Ascending aorta (tissue), 2 donors: ENCODE measurements at regions not wholly inside any gene's neighbourhood (a gene's known extent, or its start where the extent isn't known, plus 50 kb on each side); places are given as distances from the start of the nearest gene placed in this dataset.

Source experiments
- DNase-seq, 2 donors: peaks; one replicate each; pipeline ENCODE4 v3.0.0-alpha.2; 2019; ENCODE audit warnings: low spot score in 2 of 2
- H3K27ac ChIP-seq, 2 donors: fragments of 200-600 bp; sonication (generic); one replicate each; pipeline ENCODE4 v1.5.1; 2016 to 2017; ENCODE audit warnings: mild to moderate bottlenecking in 1 of 2
- H3K27me3 ChIP-seq: fragments of 200-600 bp; sonication (generic); one replicate; pipeline ENCODE4 v1.5.1; 2017
- H3K36me3 ChIP-seq, 2 donors: fragments of 200-600 bp; sonication (generic); one replicate each; pipeline ENCODE4 v1.5.1; 2016
- H3K4me1 ChIP-seq, 2 donors: fragments of 200-600 bp; sonication (generic); one replicate each; pipeline ENCODE4 v1.5.1; 2016 to 2017; ENCODE audit warnings: mild to moderate bottlenecking in 1 of 2
- H3K4me3 ChIP-seq, 2 donors: fragments of 200-600 bp; sonication (generic); one replicate each; pipeline ENCODE4 v1.5.1; 2016 to 2017; ENCODE audit warnings: mild to moderate bottlenecking in 1 of 2
- H3K9me3 ChIP-seq, 2 donors: fragments of 200-600 bp; sonication (generic); one replicate each; pipeline ENCODE4 v1.5.1; 2016
- intact Hi-C: fragments of 100-400 bp; cut with DNase I; formaldehyde crosslinking; loops from one replicate; pipeline ENCODE4 v1.15.1; 2023
- TF ChIP-seq, protein P1 (sequence below), 3 experiments: fragments of 200-600 bp in 2 of 3; fragments of 450-650 bp in 1 of 3; sonication (generic) in 2 of 3; IDR thresholded peaks; one replicate each; pipeline ENCODE4 v1.5.1; 2016 to 2019; ENCODE audit warnings: antibody characterized with exemption in 3 of 3, mild to moderate bottlenecking in 1 of 3, moderate library complexity in 1 of 3

DNA sequence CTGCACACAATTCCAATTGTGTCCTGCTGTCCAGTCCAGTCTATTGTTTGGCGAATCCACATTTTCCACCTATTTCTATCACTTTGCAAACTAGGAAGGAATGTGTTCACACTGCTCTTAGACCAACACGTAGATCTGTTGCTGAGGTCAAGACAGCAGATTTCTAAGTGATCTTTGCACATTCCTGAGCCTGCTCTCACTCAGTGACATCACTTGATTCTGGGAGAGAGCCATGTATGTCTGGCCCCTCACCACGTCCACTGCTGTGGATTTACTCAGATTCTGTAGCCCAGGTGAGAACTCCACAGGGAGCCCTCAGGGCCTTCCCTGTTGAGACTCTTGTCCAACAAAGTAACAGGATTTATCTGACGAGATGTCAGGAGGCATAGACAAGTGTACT is 317.2 kb downstream of the TSN start:
- no peak for DNase-seq
- H3K4me1 ChIP-seq: no peaks in the 10 kb centered on the region
- H3K36me3 ChIP-seq: no peaks in the 10 kb centered on the region
- no peak overlapping the region for H3K27ac ChIP-seq
- no peak overlapping the region for H3K4me3 ChIP-seq
- H3K9me3 ChIP-seq: no peaks in the 10 kb centered on the region
- TF ChIP-seq, protein P1, sequence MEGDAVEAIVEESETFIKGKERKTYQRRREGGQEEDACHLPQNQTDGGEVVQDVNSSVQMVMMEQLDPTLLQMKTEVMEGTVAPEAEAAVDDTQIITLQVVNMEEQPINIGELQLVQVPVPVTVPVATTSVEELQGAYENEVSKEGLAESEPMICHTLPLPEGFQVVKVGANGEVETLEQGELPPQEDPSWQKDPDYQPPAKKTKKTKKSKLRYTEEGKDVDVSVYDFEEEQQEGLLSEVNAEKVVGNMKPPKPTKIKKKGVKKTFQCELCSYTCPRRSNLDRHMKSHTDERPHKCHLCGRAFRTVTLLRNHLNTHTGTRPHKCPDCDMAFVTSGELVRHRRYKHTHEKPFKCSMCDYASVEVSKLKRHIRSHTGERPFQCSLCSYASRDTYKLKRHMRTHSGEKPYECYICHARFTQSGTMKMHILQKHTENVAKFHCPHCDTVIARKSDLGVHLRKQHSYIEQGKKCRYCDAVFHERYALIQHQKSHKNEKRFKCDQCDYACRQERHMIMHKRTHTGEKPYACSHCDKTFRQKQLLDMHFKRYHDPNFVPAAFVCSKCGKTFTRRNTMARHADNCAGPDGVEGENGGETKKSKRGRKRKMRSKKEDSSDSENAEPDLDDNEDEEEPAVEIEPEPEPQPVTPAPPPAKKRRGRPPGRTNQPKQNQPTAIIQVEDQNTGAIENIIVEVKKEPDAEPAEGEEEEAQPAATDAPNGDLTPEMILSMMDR (IDR thresholded peaks at IDR 0.05): no peak
- H3K27me3 ChIP-seq: no peaks in the 10 kb centered on the region
- intact Hi-C loops: no loop called here

DNA sequence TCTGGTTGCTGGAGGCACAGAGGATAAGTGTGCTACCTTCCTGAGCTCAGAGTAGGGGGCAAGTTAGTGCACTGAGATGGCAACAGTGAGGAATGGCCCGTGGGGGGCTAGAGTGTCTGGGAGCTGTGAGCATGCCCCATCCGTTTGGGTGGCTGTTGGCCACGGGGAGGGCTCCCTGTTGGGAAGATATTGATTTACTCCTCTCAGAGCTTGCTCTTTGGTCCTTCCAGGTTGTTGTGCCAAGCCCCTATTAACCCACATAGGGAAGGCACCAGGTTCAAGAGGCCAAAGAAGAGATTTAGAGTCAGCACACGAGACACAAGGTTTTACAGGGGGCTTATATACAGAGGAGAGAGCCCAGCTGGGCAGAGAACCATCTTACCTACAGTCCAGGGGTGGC is 318.8 kb downstream of the TSN start:
- TF ChIP-seq, protein P1 (IDR thresholded peaks at IDR 0.05): no peak
- DNase-seq: no peak
- intact Hi-C loops: no loop called here
- no peaks in the 10 kb centered on the region for H3K4me1 ChIP-seq
- no peaks in the 10 kb centered on the region for H3K36me3 ChIP-seq
- no peaks in the 10 kb centered on the region for H3K9me3 ChIP-seq
- H3K27ac ChIP-seq: no peak overlapping the region
- no peak overlapping the region for H3K4me3 ChIP-seq
- H3K27me3 ChIP-seq: no peaks in the 10 kb centered on the region

DNA sequence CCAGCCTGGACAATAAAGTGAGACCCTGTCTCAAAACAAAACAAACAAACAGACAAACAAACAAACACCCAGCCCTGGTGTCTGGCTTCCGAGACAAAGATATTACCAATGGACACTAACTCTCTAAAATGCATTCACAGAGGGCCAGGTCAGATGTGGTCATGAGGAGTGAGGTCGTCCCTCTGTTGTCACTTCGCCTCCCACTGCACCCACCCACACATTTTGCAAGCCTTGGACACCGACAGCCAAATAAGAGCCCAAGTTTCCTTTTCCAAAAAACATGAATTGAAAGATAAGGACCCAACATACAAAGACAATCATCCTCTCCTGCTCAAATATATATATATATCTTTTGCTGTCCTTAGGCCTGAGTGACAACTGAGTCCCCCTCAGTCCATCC is 319.9 kb downstream of the TSN start:
- TF ChIP-seq, protein P1 (IDR thresholded peaks at IDR 0.05): no peak

DNA sequence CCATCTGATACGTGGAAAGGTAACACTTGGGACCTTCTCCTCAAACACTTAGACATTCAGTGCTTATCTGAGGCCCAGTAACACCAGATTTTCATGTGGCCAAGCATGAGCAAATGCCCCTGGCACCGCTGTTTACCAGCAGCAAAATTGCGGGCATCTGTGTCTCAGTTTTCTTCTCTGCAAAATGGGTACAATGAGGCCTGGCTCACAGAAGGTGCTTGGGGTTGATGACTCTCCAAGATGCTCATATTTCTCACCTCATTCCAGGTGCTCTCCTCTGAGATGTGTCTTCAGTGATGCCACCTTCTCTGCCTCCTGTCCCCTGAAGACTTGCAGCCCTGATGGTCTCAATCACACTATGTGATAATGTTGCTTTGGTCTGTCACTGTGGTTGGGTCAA is 321.7 kb downstream of the TSN start:
- no peaks in the 10 kb centered on the region for H3K27me3 ChIP-seq
- no peak overlapping the region for H3K4me3 ChIP-seq
- H3K9me3 ChIP-seq: no peaks in the 10 kb centered on the region
- TF ChIP-seq, protein P1 (IDR thresholded peaks at IDR 0.05): no peak
- intact Hi-C loops: no loop called here
- H3K36me3 ChIP-seq: no peaks in the 10 kb centered on the region
- H3K27ac ChIP-seq: no peak overlapping the region
- DNase-seq: no peak
- H3K4me1 ChIP-seq: no peaks in the 10 kb centered on the region

More for the DNA sequence above, 319.9 kb downstream of the TSN start:
- Histone ChIP-seq H3K27ac (no peak overlapping the region), H3K36me3 (no peaks in the 10 kb centered on the region), H3K9me3 (no peaks in the 10 kb centered on the region), H3K27me3 (no peaks in the 10 kb centered on the region), H3K4me3 (no peak overlapping the region), H3K4me1 (no peaks in the 10 kb centered on the region)
- intact Hi-C loops: no loop called here
- no peak for DNase-seq

DNA sequence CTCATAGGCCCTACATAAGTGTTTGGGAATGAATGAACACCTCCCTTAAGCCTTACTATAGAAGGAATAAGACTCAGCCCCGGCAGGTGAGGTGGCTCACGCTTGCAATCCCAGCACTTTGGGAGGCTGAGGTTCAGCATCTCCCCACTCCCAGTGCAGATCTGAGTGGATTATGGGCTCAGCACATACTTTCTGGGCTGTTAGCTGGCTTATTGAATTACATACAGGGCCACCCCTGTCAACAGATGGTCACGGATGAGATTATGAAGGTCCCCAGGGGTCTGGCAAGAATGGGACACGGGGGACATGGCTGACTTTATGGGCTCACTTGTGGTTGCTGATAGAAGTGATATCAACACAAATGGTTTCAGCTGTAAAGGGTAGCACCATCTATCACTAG is 322.3 kb downstream of the TSN start:
- DNase-seq: no peak
- Histone ChIP-seq H3K27ac (no peak overlapping the region), H3K4me3 (no peak overlapping the region), H3K4me1 (no peaks in the 10 kb centered on the region), H3K27me3 (no peaks in the 10 kb centered on the region), H3K36me3 (no peaks in the 10 kb centered on the region), H3K9me3 (no peaks in the 10 kb centered on the region)
- TF ChIP-seq, protein P1 (IDR thresholded peaks at IDR 0.05): no peak
- intact Hi-C loops: no loop called here

DNA sequence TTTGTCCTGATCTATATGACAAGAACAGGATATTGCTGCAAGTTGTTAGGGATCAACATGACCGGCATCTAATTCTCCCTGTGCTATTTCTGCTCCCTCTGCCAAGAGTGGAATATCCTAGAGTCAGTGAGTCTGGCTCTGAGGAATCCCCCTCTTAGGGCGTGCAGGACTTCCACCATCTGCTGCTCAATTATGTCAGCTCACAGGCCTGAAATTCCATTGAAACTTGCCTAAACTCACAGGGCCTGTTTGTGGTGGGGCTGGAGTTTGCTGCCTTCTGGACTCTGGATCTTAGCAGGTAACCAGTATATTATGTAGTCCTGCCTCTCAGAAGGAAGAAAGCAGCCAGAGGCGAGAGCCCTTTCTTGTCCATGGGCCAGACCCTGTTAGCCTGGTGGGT is 323.0 kb downstream of the TSN start:
- H3K4me3 ChIP-seq: no peak overlapping the region
- H3K9me3 ChIP-seq: no peaks in the 10 kb centered on the region
- H3K27me3 ChIP-seq: no peaks in the 10 kb centered on the region
- no peak for DNase-seq
- intact Hi-C loops: no loop called here
- no peak overlapping the region for H3K27ac ChIP-seq
- H3K36me3 ChIP-seq: no peaks in the 10 kb centered on the region
- no peaks in the 10 kb centered on the region for H3K4me1 ChIP-seq
- TF ChIP-seq, protein P1 (IDR thresholded peaks at IDR 0.05): no peak
